Endodermal cell (in vitro differentiated cells): ENCODE measurements at regions not wholly inside any gene's neighbourhood (a gene's known extent, or its start where the extent isn't known, plus 50 kb on each side); places are given as distances from the start of the nearest gene placed in this dataset.
"Not testable (repeated sequence)": the region's sequence is repeated elsewhere in the genome, so short reads cannot be mapped to it uniquely, and the experiment has no call there.

Experiments
- DNase-seq: peaks from one replicate; pipeline ENCODE4 v3.0.0-alpha.2; 2017
- H3K27ac ChIP-seq: 2 replicates; pipeline ENCODE4 v1.5.1; 2013; ENCODE audit warnings: mild to moderate bottlenecking, low read depth, low read length, moderate library complexity
- H3K27me3 ChIP-seq: 2 replicates; pipeline ENCODE4 v1.6.1; 2013; ENCODE audit warnings: mild to moderate bottlenecking, low read length, moderate library complexity; ENCODE audit not compliant: insufficient read depth, control insufficient read depth, poor library complexity, severe bottlenecking
- H3K36me3 ChIP-seq: 2 replicates; pipeline ENCODE4 v1.7.0; 2013; ENCODE audit warnings: mild to moderate bottlenecking, low read length, moderate library complexity; ENCODE audit not compliant: control insufficient read depth, insufficient read depth
- H3K4me1 ChIP-seq: one replicate; pipeline ENCODE4 v1.7.0; 2013; ENCODE audit warnings: low read length; ENCODE audit not compliant: control insufficient read depth, insufficient read depth
- H3K4me3 ChIP-seq: 2 replicates; pipeline ENCODE4 v1.5.1; 2013; ENCODE audit warnings: mild to moderate bottlenecking, low read length, moderate library complexity
- H3K9ac ChIP-seq: 2 replicates; pipeline ENCODE4 v1.6.1; 2013; ENCODE audit warnings: mild to moderate bottlenecking, low read length, moderate library complexity; ENCODE audit not compliant: poor library complexity, severe bottlenecking; ENCODE audit errors: extremely low read depth
- H3K9me3 ChIP-seq: 2 replicates; pipeline ENCODE4 v1.6.1; 2013; ENCODE audit warnings: mild to moderate bottlenecking, low read length, moderate library complexity; ENCODE audit not compliant: control insufficient read depth
- H3K27ac Mint-ChIP-seq: 2 replicates; pipeline ENCODE4 v1.8.0; 2020; ENCODE audit warnings: mixed read lengths
- H3K27me3 Mint-ChIP-seq: 2 replicates; pipeline ENCODE4 v1.8.0; 2021; ENCODE audit warnings: mild to moderate bottlenecking, mixed read lengths; ENCODE audit not compliant: insufficient read depth
- H3K36me3 Mint-ChIP-seq: 2 replicates; pipeline ENCODE4 v1.8.0; 2020; ENCODE audit warnings: low read depth, mixed read lengths
- H3K4me1 Mint-ChIP-seq: 2 replicates; pipeline ENCODE4 v1.8.0; 2020; ENCODE audit warnings: mixed read lengths
- H3K4me3 Mint-ChIP-seq: 2 replicates; pipeline ENCODE4 v1.8.0; 2020; ENCODE audit warnings: mild to moderate bottlenecking, moderate library complexity, mixed read lengths
- H3K9me3 Mint-ChIP-seq: 2 replicates; pipeline ENCODE4 v1.8.0; 2020; ENCODE audit warnings: mild to moderate bottlenecking, mixed read lengths
- CTCF ChIP-seq: fragments of 200-600 bp; sonication (generic); conservative IDR thresholded peaks from 2 replicates; pipeline ENCODE4 v1.5.0; 2021; ENCODE audit warnings: antibody characterized with exemption, mild to moderate bottlenecking
- WGBS, 2 experiments: methylation state at CpG; one replicate each; pipeline versions ENCODE4 v1.1.5 to v1.1.7; 2013; ENCODE audit warnings: missing lambda C conversion rate in 2 of 2, mixed read lengths in 1 of 2; ENCODE audit not compliant: insufficient coverage in 1 of 2, insufficient read length in 1 of 2; 5-methylcytosine and 5-hydroxymethylcytosine counted together

- Mint-ChIP-seq H3K4me3 (no peak overlapping the region), H3K36me3 (no peaks in the 10 kb centered on the region)
- 93% methylated on average over 2 of the region's 2 CpGs; no CpG with 5 or more reads in 1 of the 2 experiments for WGBS, 2 experiments
These were observed 404.4 kb downstream of the KCNA4 start for GRCh38 chr11:29612423-29612822.

GRCh38 chr11:29606330-29607031 lies 410.3 kb downstream of the KCNA4 start:
- H3K27ac Mint-ChIP-seq: no peak overlapping the region
- H3K36me3 Mint-ChIP-seq: no peaks in the 10 kb centered on the region
- no peaks in the 10 kb centered on the region for H3K4me1 Mint-ChIP-seq
- H3K9ac ChIP-seq: no peak overlapping the region
- 91 to 98% methylated on average over 4 of the region's 4 CpGs for WGBS, 2 experiments
- no peaks in the 10 kb centered on the region for H3K36me3 ChIP-seq
- H3K27ac ChIP-seq: no peak overlapping the region
- H3K4me3 ChIP-seq: no peak overlapping the region
- no peaks in the 10 kb centered on the region for H3K9me3 Mint-ChIP-seq
- H3K4me3 Mint-ChIP-seq: no peak overlapping the region
- H3K27me3 Mint-ChIP-seq: no peaks in the 10 kb centered on the region
- H3K9me3 ChIP-seq: no peaks in the 10 kb centered on the region
- H3K27me3 ChIP-seq: no peaks in the 10 kb centered on the region
- no peaks in the 10 kb centered on the region for H3K4me1 ChIP-seq
- TF ChIP-seq CTCF: no peak
- no peak for DNase-seq

More at GRCh38 chr11:29612423-29612822, 404.4 kb downstream of the KCNA4 start:
- Histone ChIP-seq H3K36me3 (no peaks in the 10 kb centered on the region), H3K9ac (no peak overlapping the region), H3K27ac (no peak overlapping the region), H3K9me3 (no peaks in the 10 kb centered on the region), H3K27me3 (no peaks in the 10 kb centered on the region), H3K4me1 (no peaks in the 10 kb centered on the region), H3K4me3 (no peak overlapping the region)
- Mint-ChIP-seq H3K27ac (no peak overlapping the region), H3K9me3 (no peaks in the 10 kb centered on the region), H3K27me3 (no peaks in the 10 kb centered on the region), H3K4me1 (no peaks in the 10 kb centered on the region)
- no peak for TF ChIP-seq CTCF
- no peak for DNase-seq

GRCh38 chr11:29600151-29600575 lies 416.7 kb downstream of the KCNA4 start:
- not testable (repeated sequence) for H3K4me1 ChIP-seq, H3K9me3 ChIP-seq, H3K36me3 Mint-ChIP-seq, DNase-seq, H3K27ac Mint-ChIP-seq, H3K36me3 ChIP-seq, H3K27me3 ChIP-seq, H3K27ac ChIP-seq, H3K9me3 Mint-ChIP-seq, H3K4me3 Mint-ChIP-seq, H3K27me3 Mint-ChIP-seq, H3K4me1 Mint-ChIP-seq, H3K4me3 ChIP-seq, H3K9ac ChIP-seq
- WGBS, 2 experiments: 94 to 100% methylated on average over 5 to 25 of the region's 27 CpGs

GRCh38 chr11:29584342-29584741 lies 432.5 kb downstream of the KCNA4 start:
- no peaks in the 10 kb centered on the region for H3K4me1 Mint-ChIP-seq
- Histone ChIP-seq H3K36me3 (no peaks in the 10 kb centered on the region), H3K9ac (no peak overlapping the region), H3K27ac (no peak overlapping the region), H3K27me3 (no peaks in the 10 kb centered on the region), H3K4me3 (no peak overlapping the region), H3K9me3 (peaks cover 9% of the 10 kb centered on the region), H3K4me1 (no peaks in the 10 kb centered on the region)
- no peak overlapping the region for H3K27ac Mint-ChIP-seq
- H3K9me3 Mint-ChIP-seq: peaks cover 8% of the 10 kb centered on the region
- peaks cover 5% of the 10 kb centered on the region for H3K27me3 Mint-ChIP-seq
- no peak for DNase-seq
- no peak overlapping the region for H3K4me3 Mint-ChIP-seq
- no peaks in the 10 kb centered on the region for H3K36me3 Mint-ChIP-seq
- TF ChIP-seq CTCF: no peak
